Liver (tissue), 7 donors: ENCODE measurements at regions not wholly inside any gene's neighbourhood (a gene's known extent, or its start where the extent isn't known, plus 50 kb on each side); places are given as distances from the start of the nearest gene placed in this dataset.

ENCODE experiments used
- DNase-seq: peaks from one replicate; pipeline ENCODE4 v3.0.0-alpha.2; 2017; ENCODE audit warnings: low spot score
- H3K27ac ChIP-seq, 2 donors: one replicate each; pipeline ENCODE4 v1.7.0; 2013; ENCODE audit warnings: inconsistent platforms in 2 of 2, low read length in 2 of 2, control low read depth in 1 of 2, low read depth in 1 of 2, mild to moderate bottlenecking in 1 of 2
- H3K27me3 ChIP-seq, 4 donors: one replicate each; pipeline versions ENCODE4 v1.6.1 to v1.7.0; 2013; ENCODE audit warnings: low read length in 3 of 4, inconsistent platforms in 1 of 4, mild to moderate bottlenecking in 1 of 4, moderate library complexity in 1 of 4; ENCODE audit not compliant: control insufficient read depth in 4 of 4, insufficient read depth in 4 of 4
- H3K36me3 ChIP-seq, 4 donors: one replicate each; pipeline versions ENCODE4 v1.6.1 to v1.7.0; 2013; ENCODE audit warnings: low read length in 3 of 4, mild to moderate bottlenecking in 3 of 4, low read depth in 1 of 4, moderate library complexity in 1 of 4; ENCODE audit not compliant: control insufficient read depth in 4 of 4, insufficient read depth in 3 of 4
- H3K4me1 ChIP-seq, 4 donors: one replicate each; pipeline versions ENCODE4 v1.6.1 to v1.7.0; 2013; ENCODE audit warnings: low read length in 3 of 4, mild to moderate bottlenecking in 3 of 4, moderate library complexity in 1 of 4; ENCODE audit not compliant: control insufficient read depth in 4 of 4, insufficient read depth in 4 of 4
- H3K4me3 ChIP-seq, 3 donors: one replicate each; pipeline versions ENCODE4 v1.6.1 to v1.7.0; 2013; ENCODE audit warnings: low read length in 3 of 3, control low read depth in 1 of 3, low read depth in 1 of 3, mild to moderate bottlenecking in 1 of 3
- H3K9ac ChIP-seq, 2 donors: one replicate each; pipeline ENCODE4 v1.7.0; 2013; ENCODE audit warnings: low read length in 2 of 2, mild to moderate bottlenecking in 2 of 2, moderate library complexity in 2 of 2, control low read depth in 1 of 2, low read depth in 1 of 2
- H3K9me3 ChIP-seq, 4 donors: one replicate each; pipeline versions ENCODE4 v1.6.1 to v1.7.0; 2013; ENCODE audit warnings: low read length in 3 of 4; ENCODE audit not compliant: control insufficient read depth in 4 of 4
- EGR1 ChIP-seq, 2 donors: IDR thresholded peaks; 2 replicates each; pipeline ENCODE4 v1.6.1; 2016 to 2018; ENCODE audit warnings: antibody characterized with exemption in 2 of 2, low read depth in 2 of 2
- FOXA1 ChIP-seq: IDR thresholded peaks from 2 replicates; pipeline ENCODE4 v1.6.1; 2016; ENCODE audit warnings: antibody characterized with exemption
- FOXA2 ChIP-seq: IDR thresholded peaks from 2 replicates; pipeline ENCODE4 v1.6.1; 2016; ENCODE audit warnings: antibody characterized with exemption
- REST ChIP-seq: IDR thresholded peaks from 2 replicates; pipeline ENCODE4 v1.6.1; 2016; ENCODE audit warnings: antibody characterized with exemption, mild to moderate bottlenecking
- TAF1 ChIP-seq: conservative IDR thresholded peaks from 2 replicates; pipeline ENCODE4 v1.6.1; 2016; ENCODE audit warnings: antibody characterized with exemption, mild to moderate bottlenecking
- YY1 ChIP-seq: IDR thresholded peaks from 2 replicates; pipeline ENCODE4 v1.6.1; 2016; ENCODE audit warnings: antibody characterized with exemption, mild to moderate bottlenecking
- WGBS: extraction: QIAGEN DNeasy Blood & Tissue Kit; methylation state at CpG from one replicate; pipeline ENCODE4 v1.1.7; 2013; 5-methylcytosine and 5-hydroxymethylcytosine counted together
- TF ChIP-seq, protein P1 (sequence below): IDR thresholded peaks from 2 replicates; pipeline ENCODE4 v1.6.1; 2016; ENCODE audit warnings: antibody characterized with exemption
- donor health status: healthy.
- donor health status: healthy.
- donor health status: healthy.
- donor health status: healthy.

DNA sequence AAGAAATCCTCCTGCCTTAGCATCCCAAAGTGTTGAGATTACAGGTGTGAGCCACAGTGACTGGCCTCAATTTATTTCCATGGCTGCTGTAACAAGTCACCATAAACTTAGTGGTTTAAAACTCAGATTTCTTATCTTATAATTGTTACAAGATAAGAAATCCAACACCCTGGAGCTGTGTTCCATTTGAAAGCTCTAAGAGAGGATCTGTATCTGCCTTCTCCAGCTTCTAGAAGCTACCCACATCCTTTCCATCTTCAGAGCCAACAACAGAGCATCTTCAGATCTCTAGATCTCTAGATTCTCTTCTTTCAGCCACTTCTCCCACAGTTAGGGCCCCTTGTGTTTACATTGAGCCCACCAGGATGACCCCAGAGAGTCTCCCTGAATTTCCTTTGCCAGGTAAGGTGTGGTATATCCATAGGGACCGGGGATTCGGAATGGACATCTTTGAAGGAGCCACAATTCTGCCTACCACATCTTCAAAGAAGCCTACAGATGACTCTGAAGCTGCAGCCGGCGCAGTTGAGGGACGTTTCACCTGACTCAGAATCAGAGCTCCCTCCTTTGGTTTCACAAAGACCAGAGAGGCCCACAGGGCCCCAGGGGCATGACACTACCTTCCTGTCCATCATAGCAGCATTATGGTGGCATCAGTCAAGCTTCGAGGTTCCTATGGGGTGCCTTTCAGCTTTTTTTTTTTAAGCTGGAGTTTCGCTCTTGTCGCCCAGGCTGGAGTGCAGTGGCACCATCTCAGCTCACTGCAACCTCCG, 87.0 kb upstream of the IGF1R start (continued):
- no peak for TF ChIP-seq REST

GRCh38 chr15:98562331-98562937, 85.9 kb upstream of the IGF1R start:
- no peak overlapping the region for H3K9ac ChIP-seq
- H3K27me3 ChIP-seq: peaks cover 0 to 3% (median under 1%) of the 10 kb centered on the region in 4 donors

GRCh38 chr15:98565566-98565965, 82.8 kb upstream of the IGF1R start:
- Histone ChIP-seq H3K9ac (no peak overlapping the region), H3K36me3 (no peaks in the 10 kb centered on the region), H3K27ac (no peak overlapping the region), H3K9me3 (no peaks in the 10 kb centered on the region), H3K27me3 (peaks cover 0 to 6% (median under 1%) of the 10 kb centered on the region in 4 donors), H3K4me3 (no peak overlapping the region), H3K4me1 (no peaks in the 10 kb centered on the region)
- DNase-seq: no peak
- WGBS: 87% methylated on average over 12 of the region's 12 CpGs
- no peak for TF ChIP-seq TAF1
- no peak for TF ChIP-seq FOXA1
- no peak for TF ChIP-seq YY1
- no peak for TF ChIP-seq EGR1 (IDR thresholded peaks at IDR 0.05; ENCODE audit: low read depth in 2 of 2)
- TF ChIP-seq, protein P1, sequence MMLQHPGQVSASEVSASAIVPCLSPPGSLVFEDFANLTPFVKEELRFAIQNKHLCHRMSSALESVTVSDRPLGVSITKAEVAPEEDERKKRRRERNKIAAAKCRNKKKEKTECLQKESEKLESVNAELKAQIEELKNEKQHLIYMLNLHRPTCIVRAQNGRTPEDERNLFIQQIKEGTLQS: no peak

More at GRCh38 chr15:98562331-98562937, 85.9 kb upstream of the IGF1R start:
- 88% methylated on average over 18 of the region's 18 CpGs for WGBS
- no peak for DNase-seq
- no peaks in the 10 kb centered on the region for H3K4me1 ChIP-seq
- no peak overlapping the region for H3K4me3 ChIP-seq
- H3K36me3 ChIP-seq: no peaks in the 10 kb centered on the region
- no peaks in the 10 kb centered on the region for H3K9me3 ChIP-seq
- no peak for TF ChIP-seq FOXA2
- no peak overlapping the region for H3K27ac ChIP-seq

- 81% methylated on average over 7 of the region's 7 CpGs for WGBS
- DNase-seq: no peak
- no peaks in the 10 kb centered on the region for H3K9me3 ChIP-seq
- H3K27ac ChIP-seq: no peak overlapping the region
- H3K4me1 ChIP-seq: no peaks in the 10 kb centered on the region
- no peak overlapping the region for H3K4me3 ChIP-seq
- peaks cover 0 to 8% (median 0%) of the 10 kb centered on the region in 4 donors for H3K27me3 ChIP-seq
- TF ChIP-seq YY1: no peak
- H3K9ac ChIP-seq: no peak overlapping the region
- H3K36me3 ChIP-seq: no peaks in the 10 kb centered on the region
Observed at GRCh38 chr15:98567951-98568350, 80.4 kb upstream of the IGF1R start.
